HEK293T (cell line): ENCODE measurements at regions not wholly inside any gene's neighbourhood (a gene's known extent, or its start where the extent isn't known, plus 50 kb on each side); places are given as distances from the start of the nearest gene placed in this dataset.

Experiments used
- BHLHE40 ChIP-seq: fragments of 450-650 bp; IDR thresholded peaks from 2 replicates; pipeline ENCODE4 v1.6.1; 2016; ENCODE audit warnings: mild to moderate bottlenecking, moderate library complexity, borderline replicate concordance
- FOXK2 ChIP-seq: fragments of 450-650 bp; IDR thresholded peaks from 2 replicates; pipeline ENCODE4 v1.6.1; 2016; ENCODE audit warnings: mild to moderate bottlenecking
- FOXM1 ChIP-seq: fragments of 450-650 bp; IDR thresholded peaks from 2 replicates; pipeline ENCODE4 v1.6.1; 2017; ENCODE audit warnings: mild to moderate bottlenecking, borderline replicate concordance
- L3MBTL2 ChIP-seq: fragments of 450-650 bp; conservative IDR thresholded peaks from 2 replicates; pipeline ENCODE4 v1.6.1; 2016; ENCODE audit warnings: mild to moderate bottlenecking

- no peak for TF ChIP-seq L3MBTL2
- TF ChIP-seq BHLHE40, result no peak
- TF ChIP-seq FOXK2, result no peak
- TF ChIP-seq FOXM1, result no peak
These were observed 67.6 kb upstream of the NFE2L3 start for GRCh38 chr7:26084418-26084817.
